KG1 (cell line): ENCODE measurements at regions not wholly inside any gene's neighbourhood (a gene's known extent, or its start where the extent isn't known, plus 50 kb on each side); places are given as distances from the start of the nearest gene placed in this dataset.

Source experiments
- DNase-seq: peaks from one replicate; lab custom pipeline; 2025; lab: John Stamatoyannopoulos, UW

GRCh38 chr7:118573085-118573484, 348.6 kb downstream of the ANKRD7 start:
- no peak for DNase-seq

GRCh38 chr7:118575393-118575948, 351.0 kb downstream of the ANKRD7 start:
- DNase-seq: no peak

GRCh38 chr7:118580743-118581382, 356.4 kb downstream of the ANKRD7 start:
- no peak for DNase-seq

DNA sequence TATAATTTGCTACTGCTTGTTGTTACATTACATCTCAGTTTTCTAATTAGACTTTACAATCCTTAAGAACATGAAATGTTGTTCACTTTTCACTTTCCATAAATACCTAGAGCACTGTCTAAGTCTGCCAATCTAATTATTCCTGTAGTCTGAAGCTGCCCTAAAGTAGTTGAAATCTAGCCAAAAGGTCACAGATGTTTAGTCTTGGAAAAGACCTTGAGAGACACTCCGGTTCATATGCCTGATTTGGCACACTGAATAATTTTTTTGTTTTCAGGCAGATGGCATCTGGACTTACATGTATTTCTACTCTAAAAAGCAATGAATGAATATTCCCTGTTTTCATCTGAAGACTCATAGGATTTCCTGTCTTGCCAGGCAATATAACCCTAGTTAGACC, 359.1 kb downstream of the ANKRD7 start:
- no peak for DNase-seq

- no peak for DNase-seq
Observed at GRCh38 chr7:118586248-118586647, 361.7 kb downstream of the ANKRD7 start.

DNA sequence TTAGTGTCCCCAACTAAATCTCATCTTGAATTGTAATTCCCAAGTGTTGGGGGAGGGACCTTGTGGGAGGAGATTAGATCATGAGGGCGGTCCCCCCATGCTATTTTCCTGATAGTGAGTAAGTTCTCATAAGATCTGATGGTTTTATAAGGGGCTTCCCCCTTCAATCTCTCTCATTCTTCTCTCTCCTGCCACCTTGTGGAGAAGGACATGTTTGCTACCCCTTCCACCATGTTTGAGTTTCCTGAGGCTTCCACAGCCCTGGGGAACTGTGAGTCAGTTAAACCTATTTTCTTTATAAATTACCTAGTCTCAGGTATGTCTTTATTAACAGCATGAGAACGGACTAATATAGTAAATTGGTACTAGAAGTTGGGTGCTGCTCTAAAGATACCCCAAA, 365.6 kb downstream of the ANKRD7 start:
- DNase-seq: no peak

DNA sequence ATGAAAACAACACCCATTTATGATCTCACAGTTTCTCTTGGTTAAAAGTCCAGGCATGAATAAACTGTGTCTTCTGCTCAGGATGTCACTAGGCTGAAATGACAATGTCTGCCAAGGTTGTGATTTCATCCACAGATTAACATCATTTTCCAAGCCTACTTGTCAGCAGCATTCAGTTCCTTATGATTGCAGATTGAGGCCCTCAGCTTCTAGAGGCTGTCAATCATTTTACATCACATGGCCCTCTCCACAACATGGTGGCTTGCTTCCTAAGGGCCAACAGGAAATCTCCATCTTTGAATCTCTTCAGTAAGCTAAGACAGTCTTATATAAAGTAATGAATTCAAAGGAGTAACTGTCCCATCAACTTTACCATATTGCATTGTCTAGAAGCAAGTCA, 377.6 kb downstream of the ANKRD7 start:
- no peak for DNase-seq

- DNase-seq: no peak
Observed at GRCh38 chr7:118606602-118607001, 382.1 kb downstream of the ANKRD7 start.

- DNase-seq: no peak
Observed at GRCh38 chr7:118609207-118609606, 384.7 kb downstream of the ANKRD7 start.

DNA sequence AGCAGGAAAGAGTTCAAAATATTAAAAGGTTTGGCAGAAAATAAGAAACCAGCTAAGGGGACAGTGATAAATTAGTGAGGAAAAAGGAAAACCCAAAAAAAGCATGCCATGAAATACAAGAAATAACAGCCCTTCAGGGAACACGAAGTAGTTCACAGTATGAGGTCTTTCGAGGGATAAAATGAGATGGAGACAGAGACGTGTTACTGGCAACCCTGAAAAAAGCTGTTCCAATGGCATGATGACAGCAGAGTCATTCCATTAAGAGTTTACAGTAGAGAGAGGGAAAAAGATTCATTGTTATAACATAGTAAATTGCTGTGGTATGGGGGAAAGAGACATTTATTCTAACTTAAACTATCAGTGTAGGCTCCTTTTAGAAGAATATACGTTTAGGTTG, 391.2 kb downstream of the ANKRD7 start:
- DNase-seq: no peak

DNA sequence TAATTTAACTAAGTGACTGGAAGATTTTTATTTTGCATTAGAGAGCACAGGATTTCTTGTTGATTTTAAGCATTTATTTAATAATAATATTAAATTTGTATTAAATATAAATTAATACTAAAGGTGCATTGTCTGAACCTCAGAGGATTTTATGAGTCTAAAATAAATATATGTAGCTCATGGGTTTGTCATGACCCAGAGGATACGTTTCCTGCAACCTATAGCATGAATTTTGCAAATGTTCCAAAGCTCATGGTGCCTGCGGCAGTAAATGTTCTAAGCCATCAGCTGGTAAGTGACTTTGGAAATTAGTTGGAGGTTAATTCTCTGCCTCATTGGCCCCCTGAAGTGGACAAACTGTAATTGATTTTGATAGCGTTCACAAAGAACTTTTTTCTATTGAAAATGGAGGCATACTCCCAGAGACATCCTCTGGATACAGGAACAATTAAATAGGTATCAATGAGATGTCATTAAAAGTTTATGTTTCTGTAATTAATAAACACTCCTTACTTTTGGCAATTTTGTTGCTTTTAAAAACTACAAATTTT, 397.4 kb downstream of the ANKRD7 start:
- no peak for DNase-seq

GRCh38 chr7:118626739-118627138, 402.2 kb downstream of the ANKRD7 start:
- DNase-seq: no peak

DNA sequence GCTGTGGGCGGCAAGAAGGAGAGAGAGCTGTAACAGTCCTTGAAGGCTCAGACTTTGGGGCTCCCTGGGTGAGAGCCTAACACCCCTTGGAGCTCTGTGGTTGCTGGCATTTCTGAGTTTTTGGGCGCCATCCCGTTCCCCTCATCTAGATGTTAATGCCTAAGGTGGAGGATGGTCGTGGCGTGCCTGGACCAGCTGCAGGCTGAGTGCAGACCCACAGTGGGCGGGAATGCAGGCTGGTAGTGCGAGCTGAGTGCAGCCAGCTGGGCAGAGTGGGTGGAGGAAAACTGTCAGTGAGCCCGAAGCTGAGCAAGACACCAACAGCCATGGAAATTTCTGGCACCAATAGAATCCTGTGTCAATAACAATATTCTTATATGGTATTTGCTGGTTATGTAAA, 403.0 kb downstream of the ANKRD7 start:
- DNase-seq: no peak

- DNase-seq: no peak
Observed at GRCh38 chr7:118629898-118630438, 405.5 kb downstream of the ANKRD7 start.

GRCh38 chr7:118642396-118642795, 417.9 kb downstream of the ANKRD7 start:
- no peak for DNase-seq

DNA sequence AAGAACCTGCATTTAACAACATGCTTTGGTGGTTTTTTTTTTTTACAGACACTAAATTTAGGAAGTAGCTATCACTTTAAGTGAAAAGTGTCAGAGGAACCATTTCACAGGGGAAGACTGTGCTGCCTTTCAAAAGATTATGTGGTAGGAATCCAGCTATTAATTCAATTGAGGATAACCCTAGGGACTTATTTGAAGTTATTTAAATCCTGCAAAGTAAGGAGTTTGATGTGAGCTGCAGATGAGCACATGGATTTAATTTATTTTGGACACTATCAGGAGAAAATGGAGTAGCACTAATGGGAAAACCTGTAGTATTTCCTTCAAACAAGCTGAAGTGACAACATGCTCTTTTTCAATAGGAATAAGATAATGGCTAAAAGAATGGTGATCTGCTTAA, 419.8 kb downstream of the ANKRD7 start:
- DNase-seq: no peak

GRCh38 chr7:118648002-118648401, 423.5 kb downstream of the ANKRD7 start:
- no peak for DNase-seq

DNA sequence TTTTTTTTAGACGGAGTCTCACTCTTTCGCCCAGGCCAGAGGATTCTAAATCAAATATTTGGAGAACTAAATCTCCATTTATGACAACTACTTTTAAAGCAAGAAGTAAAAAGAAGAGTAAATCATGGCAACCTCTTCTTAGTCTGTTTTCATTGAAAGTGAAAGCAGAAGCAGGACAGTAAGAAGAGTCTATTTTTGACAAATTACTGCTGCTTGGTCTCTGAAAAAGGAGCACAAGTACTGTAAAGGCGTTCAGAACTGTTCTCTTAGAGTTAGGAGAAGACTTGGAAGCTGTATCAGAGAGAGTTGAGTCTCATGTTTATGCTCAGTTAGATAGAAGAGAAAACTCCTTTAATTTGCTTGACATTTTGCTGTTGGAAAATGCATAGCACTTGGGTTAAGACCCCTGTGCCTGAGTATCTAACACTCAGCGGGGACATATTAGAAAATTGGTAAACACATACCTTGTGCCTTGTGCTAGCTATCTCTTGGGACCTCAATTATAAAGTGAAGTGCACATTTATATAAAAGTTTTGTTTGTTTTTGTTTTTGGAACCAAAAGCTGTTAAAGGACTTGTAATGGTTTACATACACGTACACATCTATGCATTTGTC, 433.0 kb downstream of the ANKRD7 start:
- no peak for DNase-seq

GRCh38 chr7:118662266-118662665, 437.8 kb downstream of the ANKRD7 start:
- no peak for DNase-seq

DNA sequence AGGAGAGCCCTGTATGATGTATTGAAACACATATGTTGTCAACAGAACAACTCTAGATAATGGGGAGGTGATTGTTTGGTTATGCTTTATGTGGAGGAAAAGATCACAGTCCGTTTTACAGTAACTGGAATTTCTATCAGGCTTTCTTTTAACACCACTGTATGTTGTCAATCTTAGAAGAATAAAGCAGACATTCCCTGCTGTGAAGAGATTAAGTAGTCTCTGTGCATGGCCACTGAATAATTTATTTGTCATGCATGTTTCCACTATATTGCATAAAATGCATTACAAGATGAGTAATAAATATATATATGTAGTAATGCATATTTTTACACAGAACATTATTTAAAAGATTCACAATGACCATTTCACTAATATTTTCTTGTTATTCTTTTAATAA, 440.0 kb downstream of the ANKRD7 start:
- DNase-seq: no peak

GRCh38 chr7:118671149-118671548, 446.6 kb downstream of the ANKRD7 start:
- no peak for DNase-seq

DNA sequence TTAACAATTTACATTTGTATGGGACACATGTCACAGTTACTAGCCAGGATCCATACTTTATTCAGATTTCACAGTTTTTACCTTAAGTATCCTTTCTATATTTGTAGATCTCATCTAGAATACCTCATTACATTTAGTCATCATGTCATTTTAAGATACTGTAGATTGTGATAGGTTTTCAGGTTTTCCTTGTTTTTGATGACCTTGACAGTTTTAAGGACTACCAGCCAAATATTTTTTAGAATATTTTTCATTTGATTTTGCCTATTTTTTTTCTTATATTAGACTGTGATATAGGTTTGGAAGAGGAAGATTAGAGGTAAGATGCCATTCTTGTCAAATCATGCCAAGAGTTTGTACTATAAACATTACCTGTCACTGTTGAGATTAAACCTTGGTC, 460.3 kb downstream of the ANKRD7 start:
- DNase-seq: no peak

- DNase-seq: no peak
Observed at GRCh38 chr7:118689403-118689802, 464.9 kb downstream of the ANKRD7 start.
